ENCODE measurements at regions not wholly inside any gene's neighbourhood (a gene's known extent, or its start where the extent isn't known, plus 50 kb on each side); places are given as distances from the start of the nearest gene placed in this dataset.

GRCh38 chr18:44586782-44587524 lies 93.7 kb upstream of the SETBP1 start:
- intact Hi-C loops (cut with micrococcal nuclease; ENCODE audit: unreplicated experiment): loop anchor here (10.0 kb wide), 1 partner anchor 308 kb away; no protein-coding TSS in a partner anchor
- Mint-ChIP-seq H3K4me3 (ENCODE audit: low read depth, unreplicated experiment) (no peak overlapping the region), H3K27ac (ENCODE audit: unreplicated experiment) (no peak overlapping the region), H3K36me3 (ENCODE audit: insufficient read depth, unreplicated experiment) (no peaks in the 10 kb centered on the region), H3K4me1 (ENCODE audit: low read depth, unreplicated experiment) (peaks cover 23% of the 10 kb centered on the region), H3K27me3 (ENCODE audit: unreplicated experiment) (no peaks in the 10 kb centered on the region), H3K9me3 (ENCODE audit: low read depth, unreplicated experiment) (no peaks in the 10 kb centered on the region)
- no peak for TF ChIP-seq CTCF (IDR thresholded peaks at IDR 0.05; ENCODE audit: unreplicated experiment)
- CTCF ChIA-PET: no interaction called here
- DNase-seq: no peak
- no TSS peak for BruUV-seq (replicated peaks)

DNA sequence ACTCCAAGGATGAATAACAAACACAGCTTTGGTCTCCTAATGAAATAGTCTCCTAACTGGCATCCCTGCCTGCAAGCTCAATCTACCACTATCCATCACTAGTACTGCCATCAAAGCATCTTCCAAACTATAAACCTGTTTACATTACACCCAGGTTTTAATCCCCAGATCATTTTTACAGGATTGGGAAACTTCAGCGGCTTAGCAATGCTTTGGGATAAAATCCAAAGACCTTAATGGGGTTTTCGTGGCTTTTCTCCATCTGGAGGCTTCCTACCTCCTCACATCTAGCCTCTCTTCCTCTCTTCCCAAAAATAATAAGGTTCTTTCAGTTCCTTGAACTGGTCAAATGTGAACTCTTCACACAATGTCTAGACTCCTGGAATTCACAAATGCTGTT lies 92.2 kb upstream of the SETBP1 start:
- H3K27me3 Mint-ChIP-seq (ENCODE audit: unreplicated experiment): no peaks in the 10 kb centered on the region
- no peaks in the 10 kb centered on the region for H3K36me3 Mint-ChIP-seq (ENCODE audit: insufficient read depth, unreplicated experiment)
- BruUV-seq (replicated peaks): no TSS peak
- no peak overlapping the region for H3K4me3 Mint-ChIP-seq (ENCODE audit: low read depth, unreplicated experiment)
- peaks cover 23% of the 10 kb centered on the region for H3K4me1 Mint-ChIP-seq (ENCODE audit: low read depth, unreplicated experiment)
- intact Hi-C loops (cut with micrococcal nuclease; ENCODE audit: unreplicated experiment): loop anchor here (10.0 kb wide), 1 partner anchor 306 kb away; no protein-coding TSS in a partner anchor
- CTCF ChIA-PET: interaction anchor here (0.5 to 1.4 kb wide), 2 partner anchors 9 to 32 kb away, joined by 3 to 4 read pairs; no protein-coding TSS in a partner anchor
- no peak overlapping the region for H3K27ac Mint-ChIP-seq (ENCODE audit: unreplicated experiment)
- no peaks in the 10 kb centered on the region for H3K9me3 Mint-ChIP-seq (ENCODE audit: low read depth, unreplicated experiment)
- DNase-seq: no peak
- no peak for TF ChIP-seq CTCF (IDR thresholded peaks at IDR 0.05; ENCODE audit: unreplicated experiment)

- BruUV-seq (replicated peaks): no TSS peak
- CTCF ChIA-PET: interaction anchor here (0.7 kb wide), 1 partner anchor 309 kb away, joined by 4 read pairs; no protein-coding TSS in a partner anchor
- Mint-ChIP-seq H3K4me1 (ENCODE audit: low read depth, unreplicated experiment) (peaks cover 26% of the 10 kb centered on the region), H3K36me3 (ENCODE audit: insufficient read depth, unreplicated experiment) (no peaks in the 10 kb centered on the region), H3K27ac (ENCODE audit: unreplicated experiment) (no peak overlapping the region), H3K9me3 (ENCODE audit: low read depth, unreplicated experiment) (no peaks in the 10 kb centered on the region), H3K4me3 (ENCODE audit: low read depth, unreplicated experiment) (no peak overlapping the region), H3K27me3 (ENCODE audit: unreplicated experiment) (no peaks in the 10 kb centered on the region)
- intact Hi-C loops (cut with micrococcal nuclease; ENCODE audit: unreplicated experiment): loop anchor here (10.0 kb wide), 1 partner anchor 305 kb away; no protein-coding TSS in a partner anchor
- peak; percentile 13 for DNase-seq
- no peak for TF ChIP-seq CTCF (IDR thresholded peaks at IDR 0.05; ENCODE audit: unreplicated experiment)
Measured at GRCh38 chr18:44589693-44590355, 90.9 kb upstream of the SETBP1 start.

- no peak for TF ChIP-seq CTCF (IDR thresholded peaks at IDR 0.05; ENCODE audit: unreplicated experiment)
- intact Hi-C loops (cut with micrococcal nuclease; ENCODE audit: unreplicated experiment): no loop called here
- Mint-ChIP-seq H3K9me3 (ENCODE audit: low read depth, unreplicated experiment) (no peaks in the 10 kb centered on the region), H3K27ac (ENCODE audit: unreplicated experiment) (no peak overlapping the region), H3K4me3 (ENCODE audit: low read depth, unreplicated experiment) (no peak overlapping the region), H3K36me3 (ENCODE audit: insufficient read depth, unreplicated experiment) (no peaks in the 10 kb centered on the region), H3K4me1 (ENCODE audit: low read depth, unreplicated experiment) (peaks cover 28% of the 10 kb centered on the region), H3K27me3 (ENCODE audit: unreplicated experiment) (no peaks in the 10 kb centered on the region)
- CTCF ChIA-PET: no interaction called here
- BruUV-seq (replicated peaks): no TSS peak
- no peak for DNase-seq
Measured at GRCh38 chr18:44590956-44591670, 89.6 kb upstream of the SETBP1 start.
